ENCODE measurements at regions not wholly inside any gene's neighbourhood (a gene's known extent, or its start where the extent isn't known, plus 50 kb on each side); places are given as distances from the start of the nearest gene placed in this dataset.

DNA sequence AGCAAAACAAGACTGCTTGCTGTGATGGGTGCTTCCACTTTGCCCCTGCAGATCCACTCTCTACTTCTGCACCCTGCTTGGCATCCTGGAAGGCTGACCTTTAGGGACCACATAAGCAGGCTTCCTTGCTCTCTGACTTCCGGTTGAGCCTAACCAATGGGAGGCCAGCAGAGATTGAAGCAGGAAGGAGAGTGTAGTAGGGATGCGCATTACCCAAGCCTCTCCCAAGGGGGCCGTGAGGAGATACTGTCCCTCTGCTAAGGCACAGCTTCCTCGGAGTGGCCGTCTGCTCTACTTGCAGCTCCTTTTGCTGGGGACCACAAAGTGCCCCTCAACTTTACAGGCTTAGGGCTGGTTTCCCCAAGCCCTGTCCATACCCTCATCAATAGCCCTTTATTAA, 624.3 kb upstream of the TENM3 start:
- no peaks in the 10 kb centered on the region for H3K79me1 ChIP-seq (ENCODE audit: low read depth in 1 of 2, low read length in 2 of 2)
- H3K14ac ChIP-seq (replicated peaks; ENCODE audit: low read depth, low read length): no peak overlapping the region
- no peak overlapping the region for H2AFZ ChIP-seq (replicated peaks; ENCODE audit: low read length, poor library complexity)
- no peak overlapping the region for H3K56ac ChIP-seq (ENCODE audit: extremely low read depth, insufficient read depth, low read length)
- in situ Hi-C loops (cut with MboI; ENCODE audit: low sequenced_read_pairs) (no loop called here), dilution Hi-C loops (cut with HindIII; ENCODE audit: low sequenced_read_pairs, unreplicated experiment) (no loop called here), intact Hi-C loops (cut with micrococcal nuclease) (no loop called here)
- H3K36me3 ChIP-seq (ENCODE audit: control insufficient read depth, insufficient read depth, low read length): no peaks in the 10 kb centered on the region
- no peak overlapping the region for H3K4me3 ChIP-seq (ENCODE audit: insufficient read depth, low read depth, low read length)
- no peak overlapping the region for H3K18ac ChIP-seq (ENCODE audit: low read depth, low read length)
- no peak overlapping the region for H3K4ac ChIP-seq (ENCODE audit: low read depth, low read length)
- BruUV-seq (replicated peaks): no TSS peak
- H2AK5ac ChIP-seq (ENCODE audit: low read depth, low read length): no peak overlapping the region
- H4K5ac ChIP-seq (ENCODE audit: low read depth, low read length): no peak overlapping the region
- H3K23ac ChIP-seq (ENCODE audit: low read depth, low read length): no peak overlapping the region
- POLR2A ChIA-PET (ENCODE audit: unreplicated experiment): no interaction called here
- no peak overlapping the region for H3K4me2 ChIP-seq (ENCODE audit: low read depth, low read length)
- no peaks in the 10 kb centered on the region for H3K9me3 ChIP-seq (ENCODE audit: control insufficient read depth, insufficient read depth, low read length)
- no peak overlapping the region for H3K9ac ChIP-seq (ENCODE audit: low read depth, low read length)
- H4K8ac ChIP-seq (ENCODE audit: low read depth in 2 of 2, low read length in 2 of 2): no peak overlapping the region
- WGBS, 2 experiments (ENCODE audit: extremely low coverage in 2 of 2, insufficient read length in 1 of 2): no CpG with 5 or more reads among the region's 5 CpGs
- no peak overlapping the region for H2BK15ac ChIP-seq (ENCODE audit: low read depth, low read length)
- no peaks in the 10 kb centered on the region for H3K9me1 ChIP-seq (ENCODE audit: insufficient read depth, low read length)
- no peak overlapping the region for H2BK5ac ChIP-seq (ENCODE audit: low read depth, low read length, poor library complexity, severe bottlenecking)
- H3K27me3 ChIP-seq (ENCODE audit: control insufficient read depth, insufficient read depth, low read length): no peaks in the 10 kb centered on the region
- DNase-seq (no peak), ATAC-seq (ENCODE audit: low read depth) (no peak)
- H2BK120ac ChIP-seq (ENCODE audit: low read depth, low read length): no peak overlapping the region
- no peaks in the 10 kb centered on the region for H4K20me1 ChIP-seq (ENCODE audit: insufficient read depth, low read length)
- H3K27ac ChIP-seq (ENCODE audit: insufficient read depth, low read length): no peak overlapping the region
- H4K91ac ChIP-seq (ENCODE audit: insufficient read depth, low read depth, low read length): no peak overlapping the region
- CTCF ChIA-PET: interaction anchor here (0.6 kb wide), 1 partner anchor 12 kb away, joined by 3 read pairs; no protein-coding TSS in a partner anchor
- H3K4me1 ChIP-seq (ENCODE audit: control insufficient read depth, insufficient read depth, low read length): no peaks in the 10 kb centered on the region
- H2AK9ac ChIP-seq (replicated peaks; ENCODE audit: low read depth, low read length, poor library complexity): no peak overlapping the region
- TF ChIP-seq RAD21 (IDR thresholded peaks at IDR 0.05; ENCODE audit: low read length): no peak
- no peak for TF ChIP-seq RFX5 (IDR thresholded peaks at IDR 0.05; ENCODE audit: low read depth, low read length)
- no peak overlapping the region for H2BK20ac ChIP-seq (ENCODE audit: low read depth, low read length)

Data from IMR-90 (cell line).